Choroid plexus epithelial cell (primary cell): ENCODE measurements at regions not wholly inside any gene's neighbourhood (a gene's known extent, or its start where the extent isn't known, plus 50 kb on each side); places are given as distances from the start of the nearest gene placed in this dataset.

Source experiments
- DNase-seq: peaks from one replicate; pipeline ENCODE4 v3.0.0-alpha.2; 2010; ENCODE audit warnings: low read depth
- H3K4me3 ChIP-seq: 2 replicates; pipeline ENCODE4 v1.5.1; 2011; ENCODE audit warnings: low read depth, mild to moderate bottlenecking, control low read depth, low read length, moderate library complexity
- CTCF ChIP-seq: conservative IDR thresholded peaks from 2 replicates; pipeline ENCODE4 v1.5.1; 2011; ENCODE audit warnings: low read depth, mild to moderate bottlenecking, control low read depth, inconsistent platforms, low read length, moderate library complexity

- H3K4me3 ChIP-seq = no peak overlapping the region
- no peak for DNase-seq
- no peak for TF ChIP-seq CTCF
Observed at GRCh38 chr16:17986991-17987390, 349.5 kb downstream of the NPIPA8 start.

GRCh38 chr16:17984810-17985209, 351.7 kb downstream of the NPIPA8 start:
- no peak overlapping the region for H3K4me3 ChIP-seq
- TF ChIP-seq CTCF = no peak
- no peak for DNase-seq

GRCh38 chr16:17983847-17984639, 352.5 kb downstream of the NPIPA8 start:
- no peak for TF ChIP-seq CTCF
- DNase-seq = no peak
- no peak overlapping the region for H3K4me3 ChIP-seq

GRCh38 chr16:17983114-17983513, 353.4 kb downstream of the NPIPA8 start:
- no peak for DNase-seq
- H3K4me3 ChIP-seq = no peak overlapping the region
- no peak for TF ChIP-seq CTCF

GRCh38 chr16:17977260-17977659, 359.3 kb downstream of the NPIPA8 start:
- DNase-seq = no peak
- no peak overlapping the region for H3K4me3 ChIP-seq
- TF ChIP-seq CTCF = no peak

- TF ChIP-seq CTCF = no peak
- no peak for DNase-seq
- H3K4me3 ChIP-seq = no peak overlapping the region
Observed at GRCh38 chr16:17972460-17972943, 364.0 kb downstream of the NPIPA8 start.

- H3K4me3 ChIP-seq = no peak overlapping the region
Observed at GRCh38 chr16:17970816-17971331, 365.7 kb downstream of the NPIPA8 start.

More at GRCh38 chr16:17970816-17971331, 365.7 kb downstream of the NPIPA8 start:
- no peak for TF ChIP-seq CTCF
- DNase-seq = no peak
